ENCODE measurements at regions not wholly inside any gene's neighbourhood (a gene's known extent, or its start where the extent isn't known, plus 50 kb on each side); places are given as distances from the start of the nearest gene placed in this dataset.

- TF ChIP-seq POLR2A (IDR thresholded peaks at IDR 0.05; ENCODE audit: low read depth, low read length) (no peak), POLR2AphosphoS5 (IDR thresholded peaks at IDR 0.05; ENCODE audit: low read depth, low read length) (no peak), SPI1 (IDR thresholded peaks at IDR 0.05; ENCODE audit: low read depth, low read length) (no peak), TAF1 (IDR thresholded peaks at IDR 0.05; ENCODE audit: low read depth, low read length) (no peak)
These were observed 411.2 kb upstream of the USP24 start for GRCh38 chr1:55626326-55626725.
